Naive thymus-derived CD8-positive, alpha-beta T cell (primary cell): ENCODE measurements at regions not wholly inside any gene's neighbourhood (a gene's known extent, or its start where the extent isn't known, plus 50 kb on each side); places are given as distances from the start of the nearest gene placed in this dataset.

Source experiments
- ATAC-seq, 2 donors: fragments of 150-1000 bp; cut with Tn5 transposase in 1 of 2; sonication (Bioruptor Pico), chemical (Tn5 transposase) in 1 of 2; 1 replicate in 1 of 2; 2 replicates in 1 of 2; pipeline ENCODE4 v1.10.0; 2021; ENCODE audit warnings: mild to moderate bottlenecking in 2 of 2, moderate library complexity in 2 of 2
- POLR2A ChIA-PET: fragments of 350-600 bp; sonication (Branson Sonifier 250); formaldehyde crosslinking; loops from one replicate; lab custom pipeline; 2021; ENCODE audit warnings: antibody characterized with exemption; lab: Charles Lee
- DNase-seq, 10 donors: peaks; one replicate each; pipeline versions ENCODE4 v3.0.0 to v3.0.0-alpha.2; 2020 to 2022
- H3K27ac Mint-ChIP-seq, 10 donors: one replicate each; pipeline ENCODE4 v1.8.0; 2020 to 2022; ENCODE audit warnings: mild to moderate bottlenecking in 10 of 10, mixed read lengths in 10 of 10, moderate library complexity in 4 of 10, inconsistent platforms in 1 of 10
- H3K27me3 Mint-ChIP-seq, 5 donors: one replicate each; pipeline ENCODE4 v1.8.0; 2021 to 2022; ENCODE audit warnings: mixed read lengths in 5 of 5
- H3K36me3 Mint-ChIP-seq, 3 donors: one replicate each; pipeline ENCODE4 v1.8.0; 2020 to 2022; ENCODE audit warnings: mixed read lengths in 3 of 3, mild to moderate bottlenecking in 2 of 3, inconsistent platforms in 1 of 3
- H3K4me1 Mint-ChIP-seq, 4 donors: one replicate each; pipeline ENCODE4 v1.8.0; 2021 to 2022; ENCODE audit warnings: mixed read lengths in 4 of 4
- H3K4me3 Mint-ChIP-seq, 10 donors: one replicate each; pipeline ENCODE4 v1.8.0; 2020 to 2022; ENCODE audit warnings: mild to moderate bottlenecking in 10 of 10, mixed read lengths in 10 of 10, moderate library complexity in 6 of 10, inconsistent platforms in 1 of 10
- H3K9me3 Mint-ChIP-seq, 9 donors: one replicate each; pipeline ENCODE4 v1.8.0; 2020 to 2022; ENCODE audit warnings: mixed read lengths in 9 of 9, mild to moderate bottlenecking in 3 of 9, inconsistent platforms in 1 of 9, moderate library complexity in 1 of 9

DNA sequence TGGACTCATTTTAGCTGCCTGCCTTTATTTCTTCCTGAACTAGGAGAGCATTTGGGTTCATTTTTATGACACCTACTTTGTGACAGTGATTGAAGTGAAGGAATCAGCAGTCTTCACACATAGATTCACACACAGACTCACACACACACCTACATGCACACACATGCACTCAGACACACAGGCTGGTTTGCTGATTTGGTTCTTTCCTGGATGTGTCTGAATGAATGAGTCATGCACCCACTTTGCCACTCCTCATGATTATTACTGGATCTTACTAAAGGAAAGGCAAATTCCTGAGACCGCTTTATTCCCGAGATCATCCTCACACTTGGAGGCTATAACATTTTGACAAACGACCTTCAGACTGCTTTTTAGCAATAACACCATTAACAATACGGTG, 529.5 kb downstream of the AGTPBP1 start:
- POLR2A ChIA-PET = no interaction called here
- H3K4me1 Mint-ChIP-seq = no peaks in the 10 kb centered on the region
- H3K27ac Mint-ChIP-seq = no peak overlapping the region
- no peak for ATAC-seq
- peaks cover 3 to 57% (median 5%) of the 10 kb centered on the region in 5 donors for H3K27me3 Mint-ChIP-seq
- H3K4me3 Mint-ChIP-seq = no peak overlapping the region
- peaks cover 0 to 4% (median 0%) of the 10 kb centered on the region in 9 donors for H3K9me3 Mint-ChIP-seq
- H3K36me3 Mint-ChIP-seq = no peaks in the 10 kb centered on the region
- DNase-seq = no peak

DNA sequence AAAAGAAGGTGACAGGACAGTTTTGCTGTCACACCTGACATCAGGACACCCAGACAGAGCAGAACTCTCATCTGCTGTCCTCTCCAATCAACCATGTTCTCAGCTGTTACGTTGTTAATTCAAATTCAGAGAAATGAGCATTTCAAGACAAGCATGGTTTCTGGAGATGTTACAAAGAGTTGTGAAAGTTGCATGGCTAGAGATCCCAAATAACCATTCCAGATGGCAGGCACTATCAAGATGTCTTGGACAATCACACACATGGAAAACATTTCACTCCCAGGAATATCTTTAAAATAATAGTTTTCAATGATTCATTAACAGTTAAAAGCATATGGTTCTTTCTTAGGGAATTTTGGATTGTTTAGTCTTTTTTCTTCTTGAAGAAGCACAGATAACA, 533.1 kb downstream of the AGTPBP1 start:
- ATAC-seq = no peak
- H3K4me3 Mint-ChIP-seq = no peak overlapping the region
- H3K36me3 Mint-ChIP-seq = no peaks in the 10 kb centered on the region
- POLR2A ChIA-PET = no interaction called here
- peaks cover 0 to 2% (median 0%) of the 10 kb centered on the region in 9 donors for H3K9me3 Mint-ChIP-seq
- H3K27ac Mint-ChIP-seq = no peak overlapping the region
- H3K4me1 Mint-ChIP-seq = no peaks in the 10 kb centered on the region
- no peak for DNase-seq
- H3K27me3 Mint-ChIP-seq = peaks cover 2 to 39% (median 5%) of the 10 kb centered on the region in 5 donors

DNA sequence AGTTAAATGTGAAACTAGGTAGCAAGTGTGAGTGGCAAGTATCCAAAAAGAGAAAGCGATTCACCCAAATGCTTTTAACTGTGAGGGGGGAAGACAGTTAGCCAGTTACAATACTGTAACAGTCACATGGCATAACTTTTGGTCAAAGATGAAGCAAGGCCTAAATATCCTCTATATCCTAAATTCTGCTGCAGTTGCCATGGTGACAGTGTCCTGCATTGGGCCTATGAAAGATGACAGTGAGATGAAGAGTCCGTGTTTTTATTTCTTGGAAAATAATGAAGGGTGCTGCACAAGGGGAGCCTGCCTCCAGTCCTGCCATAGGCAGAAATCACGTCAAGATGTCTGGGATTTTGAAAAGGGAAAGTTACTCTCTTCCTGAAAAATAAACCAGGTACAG, 534.6 kb downstream of the NTRK2 start:
- Mint-ChIP-seq H3K27ac (no peak overlapping the region), H3K4me3 (no peak overlapping the region), H3K27me3 (peaks cover 2 to 21% (median 3%) of the 10 kb centered on the region in 5 donors), H3K9me3 (peaks cover 0 to 2% (median 0%) of the 10 kb centered on the region in 9 donors), H3K4me1 (no peaks in the 10 kb centered on the region), H3K36me3 (no peaks in the 10 kb centered on the region)
- POLR2A ChIA-PET = no interaction called here
- no peak for ATAC-seq
- DNase-seq = no peak

DNA sequence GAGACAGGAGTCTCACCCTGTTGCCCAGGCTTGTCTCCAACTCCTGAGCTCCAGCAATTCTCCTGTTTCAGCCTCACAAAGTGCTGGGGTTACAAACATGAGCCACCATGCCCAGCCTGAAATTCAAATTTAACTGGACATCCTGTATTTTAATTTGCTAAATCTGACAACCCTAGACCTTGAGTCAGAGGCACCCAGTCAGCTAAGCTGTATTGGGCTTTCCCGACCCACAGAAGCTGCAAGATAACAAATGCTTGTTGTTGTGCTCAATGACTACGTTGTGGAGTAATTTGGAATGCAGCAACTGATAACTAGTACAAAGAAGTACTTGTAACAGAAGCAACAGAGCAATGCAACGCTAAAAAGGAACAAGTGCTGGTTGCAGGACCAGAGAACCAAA, 533.1 kb downstream of the NTRK2 start:
- Mint-ChIP-seq H3K27ac (no peak overlapping the region), H3K4me1 (no peaks in the 10 kb centered on the region), H3K27me3 (peaks cover 0 to 6% (median 2%) of the 10 kb centered on the region in 5 donors), H3K36me3 (no peaks in the 10 kb centered on the region), H3K9me3 (peaks cover 0 to under 1% (median 0%) of the 10 kb centered on the region in 9 donors), H3K4me3 (no peak overlapping the region)
- POLR2A ChIA-PET = no interaction called here
- no peak for DNase-seq
- ATAC-seq = no peak

DNA sequence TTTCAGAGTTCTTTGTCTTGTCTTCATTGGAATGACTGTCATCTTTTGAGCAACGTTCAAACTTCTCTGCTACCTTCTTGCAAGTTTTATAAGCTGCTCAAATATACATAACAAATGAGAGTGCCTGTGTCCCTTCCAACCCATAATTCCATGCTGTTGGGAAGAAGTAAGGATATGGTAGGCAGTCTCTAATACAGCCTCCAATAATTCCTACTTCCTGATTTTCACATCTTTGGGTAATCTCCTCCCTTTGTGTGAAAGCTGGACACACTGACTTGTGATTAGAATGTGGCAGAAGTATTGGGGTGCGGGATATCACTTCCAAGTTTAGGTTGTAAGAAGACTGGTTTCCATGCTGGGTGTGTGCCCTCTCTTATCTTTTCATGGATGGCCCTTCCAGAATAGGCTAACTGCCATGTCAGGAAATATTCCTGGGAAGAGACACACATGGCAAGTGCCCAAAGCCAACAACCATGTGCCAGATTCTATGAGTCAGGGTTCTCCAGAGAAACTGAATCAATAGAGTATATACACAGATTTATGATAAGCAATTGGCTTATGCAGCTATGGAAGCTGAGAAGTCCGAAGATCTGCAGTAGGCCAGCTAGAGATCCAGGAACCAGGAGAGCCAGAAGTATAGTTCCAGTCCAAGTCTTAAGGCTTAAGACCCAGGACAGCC, 531.3 kb downstream of the NTRK2 start:
- ATAC-seq (no peak), DNase-seq (no peak)
- Mint-ChIP-seq H3K36me3 (no peaks in the 10 kb centered on the region), H3K27me3 (no peaks in the 10 kb centered on the region), H3K9me3 (peaks cover 0 to 3% (median 0%) of the 10 kb centered on the region in 9 donors), H3K4me1 (no peaks in the 10 kb centered on the region), H3K27ac (no peak overlapping the region), H3K4me3 (no peak overlapping the region)
- POLR2A ChIA-PET = no interaction called here

DNA sequence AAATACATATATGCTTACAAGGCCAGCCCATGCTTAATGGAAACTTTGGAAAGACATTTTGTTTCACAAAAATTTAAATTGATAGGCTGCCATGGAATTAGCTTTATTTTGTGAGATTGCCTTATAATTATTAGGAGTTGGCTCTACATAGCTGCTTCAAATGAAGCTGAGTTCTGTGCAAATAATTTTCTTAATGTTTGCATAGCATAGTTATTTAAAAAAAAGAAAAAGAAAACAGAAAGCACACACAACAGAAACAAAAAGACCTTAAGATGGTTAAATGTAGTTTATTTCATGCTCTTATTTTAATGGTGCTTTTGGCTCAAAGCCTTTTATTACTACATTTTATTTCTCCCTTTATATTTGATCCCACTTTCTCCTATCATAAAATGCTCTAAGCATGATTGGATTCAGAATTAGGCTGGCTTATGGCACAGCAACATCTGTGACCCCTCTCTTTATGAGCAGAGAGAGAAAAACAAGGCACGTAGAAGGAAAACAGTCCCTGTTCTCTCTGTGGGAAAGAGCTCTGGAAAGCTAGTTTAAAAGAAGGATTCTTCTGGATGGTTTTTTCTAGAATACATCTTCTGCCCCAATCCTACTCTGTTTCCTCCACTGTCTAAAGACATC, 530.5 kb downstream of the NTRK2 start:
- Mint-ChIP-seq H3K4me3 (no peak overlapping the region), H3K4me1 (no peaks in the 10 kb centered on the region), H3K27ac (no peak overlapping the region), H3K27me3 (peaks cover 0 to under 1% (median 0%) of the 10 kb centered on the region in 5 donors), H3K36me3 (peaks cover 0 to 2% (median 0%) of the 10 kb centered on the region in 3 donors), H3K9me3 (peaks cover 0 to 3% (median 1%) of the 10 kb centered on the region in 9 donors)
- POLR2A ChIA-PET = no interaction called here
- no peak for DNase-seq
- no peak for ATAC-seq

DNA sequence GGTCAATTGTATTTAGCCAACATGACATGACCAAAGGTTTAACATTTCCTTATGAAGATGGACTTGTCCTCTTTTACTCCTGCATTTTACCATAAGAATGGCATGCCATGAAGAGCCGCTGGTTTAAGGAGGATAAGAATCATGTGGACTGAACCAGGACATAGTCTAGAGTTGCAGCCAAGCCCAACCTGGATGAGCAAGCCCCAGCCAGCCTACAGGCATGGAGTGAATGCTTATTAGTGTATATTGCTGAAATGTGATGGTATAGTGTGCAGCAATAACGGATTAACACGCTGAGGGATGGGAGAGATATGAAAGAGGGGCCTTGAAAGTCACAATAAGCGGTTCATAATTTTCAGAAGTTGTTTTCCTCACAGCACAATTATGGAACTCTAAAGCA, 523.2 kb downstream of the NTRK2 start:
- H3K27me3 Mint-ChIP-seq = peaks cover 1 to 10% (median 7%) of the 10 kb centered on the region in 5 donors
- DNase-seq (no peak), ATAC-seq (no peak)
- H3K27ac Mint-ChIP-seq = no peak overlapping the region
- H3K36me3 Mint-ChIP-seq = peaks cover 0 to 4% (median 0%) of the 10 kb centered on the region in 3 donors
- no peak overlapping the region for H3K4me3 Mint-ChIP-seq
- peaks cover 0 to 8% (median 6%) of the 10 kb centered on the region in 9 donors for H3K9me3 Mint-ChIP-seq
- H3K4me1 Mint-ChIP-seq = no peaks in the 10 kb centered on the region
- POLR2A ChIA-PET = no interaction called here

DNA sequence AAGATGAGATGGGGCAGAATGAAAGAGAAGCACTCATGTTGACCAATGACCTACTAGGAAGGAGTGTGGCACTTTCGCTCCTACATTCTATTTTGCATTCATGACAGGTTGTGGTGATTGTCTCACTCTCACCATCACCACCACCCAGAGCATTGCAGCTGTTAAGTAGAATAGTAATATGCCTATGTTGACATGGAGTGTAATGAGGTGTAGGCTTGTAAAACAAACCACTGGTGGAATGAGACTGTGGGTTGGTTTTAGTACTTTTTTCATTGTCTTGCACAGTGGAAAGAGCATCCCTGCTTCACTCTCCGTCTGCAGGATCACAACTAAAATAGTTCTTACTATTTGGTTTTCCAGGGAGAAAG, 516.7 kb downstream of the NTRK2 start:
- H3K27ac Mint-ChIP-seq = no peak overlapping the region
- no peaks in the 10 kb centered on the region for H3K36me3 Mint-ChIP-seq
- H3K4me1 Mint-ChIP-seq = no peaks in the 10 kb centered on the region
- H3K27me3 Mint-ChIP-seq = peaks cover 6 to 14% (median 12%) of the 10 kb centered on the region in 5 donors
- POLR2A ChIA-PET = no interaction called here
- no peak for ATAC-seq
- peaks cover 0 to 3% (median 0%) of the 10 kb centered on the region in 9 donors for H3K9me3 Mint-ChIP-seq
- DNase-seq = no peak
- no peak overlapping the region for H3K4me3 Mint-ChIP-seq

DNA sequence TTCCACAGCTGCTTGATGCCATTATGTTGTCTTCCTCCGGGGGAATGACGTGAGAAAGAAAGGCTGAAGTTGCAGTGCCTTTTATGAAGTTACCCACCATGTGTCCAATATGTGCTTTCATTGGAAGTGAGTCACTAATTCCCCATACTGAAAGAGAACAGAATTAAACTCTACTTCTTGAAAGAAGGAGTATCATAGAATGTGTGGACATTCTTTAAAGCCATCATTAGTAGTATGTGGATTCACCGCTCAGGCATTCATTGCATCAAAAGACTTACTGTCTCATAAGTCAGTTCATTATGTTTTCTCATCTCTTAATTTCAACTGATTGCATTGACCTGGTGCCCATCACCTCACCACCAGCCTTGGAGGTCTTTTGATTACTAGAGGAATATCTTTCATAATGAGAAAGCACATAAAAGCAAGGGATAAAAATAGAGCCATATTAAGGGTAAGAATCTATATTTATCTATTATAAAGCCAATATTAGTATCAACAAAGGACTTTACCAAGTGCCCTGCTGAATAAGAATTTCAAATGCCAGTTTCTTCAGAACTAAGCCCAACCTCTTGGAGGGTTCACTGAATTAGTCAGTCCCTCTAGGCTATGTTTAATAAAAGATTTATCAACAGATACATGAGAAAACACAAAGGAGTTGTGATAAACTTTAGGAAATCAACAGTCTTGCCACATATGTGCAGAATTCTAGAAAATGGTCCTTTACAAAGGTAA, 516.1 kb downstream of the NTRK2 start:
- H3K9me3 Mint-ChIP-seq = peaks cover 0 to 3% (median 0%) of the 10 kb centered on the region in 9 donors
- DNase-seq = no peak
- no peak overlapping the region for H3K27ac Mint-ChIP-seq
- ATAC-seq = no peak
- POLR2A ChIA-PET = no interaction called here
- H3K4me3 Mint-ChIP-seq = no peak overlapping the region
- no peaks in the 10 kb centered on the region for H3K4me1 Mint-ChIP-seq
- no peaks in the 10 kb centered on the region for H3K36me3 Mint-ChIP-seq
- H3K27me3 Mint-ChIP-seq = peaks cover 4 to 17% (median 12%) of the 10 kb centered on the region in 5 donors

DNA sequence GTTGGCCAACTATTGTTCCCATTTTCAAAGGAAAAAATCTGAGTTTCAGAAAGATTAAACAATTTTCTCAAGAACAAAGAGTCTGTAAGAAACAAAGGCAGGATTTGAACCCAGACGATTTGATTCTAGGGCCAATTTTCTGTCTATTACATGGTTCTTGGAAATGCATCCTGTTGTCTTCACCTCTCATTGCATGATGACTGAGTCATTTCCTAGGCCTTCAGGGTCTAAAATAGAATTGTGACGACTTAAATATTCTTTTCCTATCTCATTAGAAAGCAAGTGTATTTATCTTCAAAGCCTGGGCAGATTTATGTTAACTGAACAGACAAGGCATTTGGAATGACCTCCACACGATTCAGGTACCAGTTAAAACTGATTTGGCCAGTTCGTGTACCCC, 512.9 kb downstream of the NTRK2 start:
- POLR2A ChIA-PET = no interaction called here
- ATAC-seq = no peak
- H3K27me3 Mint-ChIP-seq = peaks cover 3 to 19% (median 17%) of the 10 kb centered on the region in 5 donors
- no peak for DNase-seq
- H3K27ac Mint-ChIP-seq = no peak overlapping the region
- no peak overlapping the region for H3K4me3 Mint-ChIP-seq
- H3K9me3 Mint-ChIP-seq = peaks cover 0 to 3% (median 0%) of the 10 kb centered on the region in 9 donors
- no peaks in the 10 kb centered on the region for H3K4me1 Mint-ChIP-seq
- H3K36me3 Mint-ChIP-seq = no peaks in the 10 kb centered on the region

DNA sequence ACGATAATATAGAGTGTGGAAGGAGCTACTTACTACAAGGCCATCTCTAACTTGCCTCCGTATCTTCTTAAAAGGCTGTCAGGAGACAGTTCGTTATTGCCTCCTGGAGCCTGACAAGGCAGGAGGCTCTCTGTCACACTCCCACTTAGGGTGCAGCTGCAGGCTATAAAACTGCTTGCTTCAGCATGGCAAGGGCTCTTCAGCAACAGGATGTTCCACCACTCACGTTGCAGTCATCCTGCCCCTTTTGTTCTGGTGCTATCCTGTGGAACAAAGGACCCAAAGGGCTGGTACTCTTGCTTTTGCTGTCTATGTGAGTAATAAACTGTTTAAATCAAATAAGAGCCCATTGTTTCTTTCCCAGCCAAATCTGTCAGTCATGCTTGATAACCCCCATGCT, 508.9 kb downstream of the NTRK2 start:
- Mint-ChIP-seq H3K27me3 (peaks cover 7 to 37% (median 13%) of the 10 kb centered on the region in 5 donors), H3K4me1 (no peaks in the 10 kb centered on the region), H3K9me3 (no peaks in the 10 kb centered on the region), H3K4me3 (no peak overlapping the region), H3K36me3 (no peaks in the 10 kb centered on the region), H3K27ac (no peak overlapping the region)
- POLR2A ChIA-PET = no interaction called here
- ATAC-seq (no peak), DNase-seq (no peak)

DNA sequence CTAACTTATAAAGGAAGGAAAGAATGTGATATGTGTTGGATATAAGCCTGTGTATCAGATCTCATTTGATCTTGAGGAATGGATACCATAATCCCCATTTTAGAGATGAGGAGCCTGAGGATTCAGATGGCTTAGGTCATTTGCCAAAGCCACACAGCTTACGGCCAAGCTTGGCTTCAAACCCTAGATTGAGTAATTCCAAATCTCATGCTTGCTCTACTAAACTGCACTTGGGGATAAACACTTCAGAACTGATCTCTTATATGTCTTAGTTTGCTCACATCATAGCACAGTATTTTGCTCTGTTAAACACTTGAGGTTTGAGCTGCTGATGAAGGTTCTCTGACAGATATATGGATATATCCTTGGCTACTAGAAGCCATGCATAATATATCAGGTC, 504.4 kb downstream of the NTRK2 start:
- H3K27ac Mint-ChIP-seq = no peak overlapping the region
- ATAC-seq (no peak), DNase-seq (no peak)
- H3K9me3 Mint-ChIP-seq = peaks cover 0 to 14% (median 0%) of the 10 kb centered on the region in 9 donors
- POLR2A ChIA-PET = no interaction called here
- H3K36me3 Mint-ChIP-seq = peaks cover 0 to 5% (median 0%) of the 10 kb centered on the region in 3 donors
- H3K27me3 Mint-ChIP-seq = peaks cover 0 to 22% (median 12%) of the 10 kb centered on the region in 5 donors
- no peaks in the 10 kb centered on the region for H3K4me1 Mint-ChIP-seq
- no peak overlapping the region for H3K4me3 Mint-ChIP-seq
